WTC11 (cell line): ENCODE measurements at regions not wholly inside any gene's neighbourhood (a gene's known extent, or its start where the extent isn't known, plus 50 kb on each side); places are given as distances from the start of the nearest gene placed in this dataset.

Experiments
- ELF4 ChIP-seq: sonication (generic); formaldehyde crosslinking; IDR thresholded peaks from 2 replicates; pipeline ENCODE4 v1.8.1; 2022; ENCODE audit warnings: low read depth, mild to moderate bottlenecking, moderate library complexity, missing genetic modification reagents
- GABPB1 ChIP-seq: sonication (generic); formaldehyde crosslinking; IDR thresholded peaks from 2 replicates; pipeline ENCODE4 v1.8.1; 2023; ENCODE audit warnings: mild to moderate bottlenecking, missing genetic modification reagents
- ZNF317 ChIP-seq: sonication (generic); formaldehyde crosslinking; IDR thresholded peaks from 2 replicates; pipeline ENCODE4 v1.8.1; 2023; ENCODE audit warnings: low read depth, mild to moderate bottlenecking, moderate library complexity, missing genetic modification reagents, borderline replicate concordance
- TF ChIP-seq, protein P1 (sequence below): fragments of 200-600 bp; IDR thresholded peaks from 2 replicates; pipeline ENCODE4 v1.8.0; 2022; ENCODE audit warnings: antibody characterized with exemption
- TF ChIP-seq, protein P2 (sequence below): sonication (generic); formaldehyde crosslinking; conservative IDR thresholded peaks from 2 replicates; pipeline ENCODE4 v1.8.1; 2022; ENCODE audit warnings: mild to moderate bottlenecking, missing genetic modification reagents
- TF ChIP-seq, protein P3 (sequence below): sonication (generic); formaldehyde crosslinking; IDR thresholded peaks from 2 replicates; pipeline ENCODE4 v1.8.1; 2022; ENCODE audit warnings: low read depth, mild to moderate bottlenecking, moderate library complexity, missing genetic modification reagents, borderline replicate concordance

DNA sequence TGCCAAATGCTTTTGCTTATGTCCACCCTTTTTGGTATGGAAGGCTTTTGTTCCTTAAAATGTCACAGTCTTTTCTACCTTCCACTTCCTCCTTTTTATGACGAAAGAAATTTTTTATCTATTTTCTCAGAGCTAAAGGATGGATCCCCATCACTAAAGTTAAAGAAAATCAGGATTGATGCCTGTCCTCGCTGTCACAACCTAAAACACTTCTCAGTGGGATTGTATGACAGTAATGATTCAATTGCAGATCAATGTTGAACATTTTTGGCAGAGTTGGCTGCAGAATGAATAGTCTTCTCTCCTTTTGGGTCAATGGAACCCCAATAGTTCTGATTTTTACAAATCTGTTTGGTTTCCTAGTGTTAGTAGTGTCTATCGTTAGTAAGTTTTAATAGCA lies 549.8 kb upstream of the ROBO2 start:
- no peak for TF ChIP-seq GABPB1
- TF ChIP-seq, protein P1, sequence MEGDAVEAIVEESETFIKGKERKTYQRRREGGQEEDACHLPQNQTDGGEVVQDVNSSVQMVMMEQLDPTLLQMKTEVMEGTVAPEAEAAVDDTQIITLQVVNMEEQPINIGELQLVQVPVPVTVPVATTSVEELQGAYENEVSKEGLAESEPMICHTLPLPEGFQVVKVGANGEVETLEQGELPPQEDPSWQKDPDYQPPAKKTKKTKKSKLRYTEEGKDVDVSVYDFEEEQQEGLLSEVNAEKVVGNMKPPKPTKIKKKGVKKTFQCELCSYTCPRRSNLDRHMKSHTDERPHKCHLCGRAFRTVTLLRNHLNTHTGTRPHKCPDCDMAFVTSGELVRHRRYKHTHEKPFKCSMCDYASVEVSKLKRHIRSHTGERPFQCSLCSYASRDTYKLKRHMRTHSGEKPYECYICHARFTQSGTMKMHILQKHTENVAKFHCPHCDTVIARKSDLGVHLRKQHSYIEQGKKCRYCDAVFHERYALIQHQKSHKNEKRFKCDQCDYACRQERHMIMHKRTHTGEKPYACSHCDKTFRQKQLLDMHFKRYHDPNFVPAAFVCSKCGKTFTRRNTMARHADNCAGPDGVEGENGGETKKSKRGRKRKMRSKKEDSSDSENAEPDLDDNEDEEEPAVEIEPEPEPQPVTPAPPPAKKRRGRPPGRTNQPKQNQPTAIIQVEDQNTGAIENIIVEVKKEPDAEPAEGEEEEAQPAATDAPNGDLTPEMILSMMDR: no peak
- TF ChIP-seq, protein P2, sequence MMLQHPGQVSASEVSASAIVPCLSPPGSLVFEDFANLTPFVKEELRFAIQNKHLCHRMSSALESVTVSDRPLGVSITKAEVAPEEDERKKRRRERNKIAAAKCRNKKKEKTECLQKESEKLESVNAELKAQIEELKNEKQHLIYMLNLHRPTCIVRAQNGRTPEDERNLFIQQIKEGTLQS (CRISPR knock-in tag): no peak
- TF ChIP-seq, protein P3, sequence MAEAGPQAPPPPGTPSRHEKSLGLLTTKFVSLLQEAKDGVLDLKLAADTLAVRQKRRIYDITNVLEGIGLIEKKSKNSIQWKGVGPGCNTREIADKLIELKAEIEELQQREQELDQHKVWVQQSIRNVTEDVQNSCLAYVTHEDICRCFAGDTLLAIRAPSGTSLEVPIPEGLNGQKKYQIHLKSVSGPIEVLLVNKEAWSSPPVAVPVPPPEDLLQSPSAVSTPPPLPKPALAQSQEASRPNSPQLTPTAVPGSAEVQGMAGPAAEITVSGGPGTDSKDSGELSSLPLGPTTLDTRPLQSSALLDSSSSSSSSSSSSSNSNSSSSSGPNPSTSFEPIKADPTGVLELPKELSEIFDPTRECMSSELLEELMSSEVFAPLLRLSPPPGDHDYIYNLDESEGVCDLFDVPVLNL: no peak
- TF ChIP-seq ELF4: no peak
- no peak for TF ChIP-seq ZNF317 (CRISPR knock-in tag)
